Gastroesophageal sphincter (tissue), 4 donors: ENCODE measurements at regions not wholly inside any gene's neighbourhood (a gene's known extent, or its start where the extent isn't known, plus 50 kb on each side); places are given as distances from the start of the nearest gene placed in this dataset.

Experiments used
- ATAC-seq: fragments of 150-250 bp; one replicate; pipeline ENCODE4 v1.9.1; 2016; ENCODE audit warnings: mild to moderate bottlenecking, moderate library complexity
- H3K27ac ChIP-seq, 4 donors: fragments of 200-600 bp; sonication (generic) in 3 of 4; 1 replicate in 3 of 4; 2 replicates in 1 of 4; pipeline ENCODE4 v1.5.1; 2016 to 2019
- H3K27me3 ChIP-seq: fragments of 200-600 bp; sonication (generic); one replicate; pipeline ENCODE4 v1.5.1; 2019
- H3K36me3 ChIP-seq, 2 donors: fragments of 200-600 bp; sonication (generic); one replicate each; pipeline ENCODE4 v1.5.1; 2019; ENCODE audit warnings: control low read depth in 1 of 2
- H3K4me1 ChIP-seq, 3 donors: fragments of 200-600 bp; sonication (generic); 1 replicate in 2 of 3; 2 replicates in 1 of 3; pipeline ENCODE4 v1.5.1; 2016 to 2019; ENCODE audit warnings: control low read depth in 2 of 3
- H3K4me3 ChIP-seq, 2 donors: fragments of 200-600 bp; sonication (generic); one replicate each; pipeline ENCODE4 v1.5.1; 2019; ENCODE audit warnings: mild to moderate bottlenecking in 1 of 2, moderate library complexity in 1 of 2
- H3K9me3 ChIP-seq, 3 donors: fragments of 200-600 bp; sonication (generic); one replicate each; pipeline ENCODE4 v1.5.1; 2017 to 2019; ENCODE audit warnings: control low read depth in 2 of 3
- CTCF ChIP-seq, 4 experiments: fragments of 200-600 bp in 2 of 4; fragments of 450-650 bp in 2 of 4; sonication (generic) in 1 of 4; IDR thresholded peaks; one replicate each; pipeline ENCODE4 v1.5.1; 2017 to 2019; ENCODE audit warnings: antibody characterized with exemption in 4 of 4, mild to moderate bottlenecking in 2 of 4, moderate library complexity in 2 of 4
- EP300 ChIP-seq: sonication (generic); formaldehyde crosslinking; IDR thresholded peaks from one replicate; pipeline ENCODE4 v1.6.1; 2017; ENCODE audit warnings: antibody characterized with exemption, mild to moderate bottlenecking
- POLR2A ChIP-seq, 2 donors: fragments of 450-650 bp; IDR thresholded peaks; one replicate each; pipeline ENCODE4 v1.6.1; 2017; ENCODE audit warnings: antibody characterized with exemption in 2 of 2, mild to moderate bottlenecking in 2 of 2, moderate library complexity in 1 of 2
- POLR2AphosphoS5 ChIP-seq: sonication (generic); formaldehyde crosslinking; IDR thresholded peaks from one replicate; pipeline ENCODE4 v1.6.1; 2017; ENCODE audit warnings: antibody characterized with exemption
- WGBS, 2 donors: methylation state at CpG; one replicate each; pipeline ENCODE4 v1.1.5; 2018; ENCODE audit warnings: low coverage in 1 of 2; 5-methylcytosine and 5-hydroxymethylcytosine counted together

GRCh38 chr7:82562716-82563404 is 119.3 kb upstream of the CACNA2D1 start:
- no peaks in the 10 kb centered on the region for H3K9me3 ChIP-seq
- no peak overlapping the region for H3K27ac ChIP-seq
- no peaks in the 10 kb centered on the region for H3K36me3 ChIP-seq
- no peak overlapping the region for H3K4me3 ChIP-seq
- 82 to 91% methylated on average over 2 of the region's 2 CpGs for WGBS, 2 donors
- no peak for TF ChIP-seq POLR2AphosphoS5
- no peak for TF ChIP-seq EP300
- TF ChIP-seq CTCF (IDR thresholded peaks at IDR 0.05) = no peak
- no peak for TF ChIP-seq POLR2A (IDR thresholded peaks at IDR 0.05)
- H3K27me3 ChIP-seq = no peaks in the 10 kb centered on the region
- H3K4me1 ChIP-seq = peaks cover 2 to 18% (median 9%) of the 10 kb centered on the region in 3 donors
- ATAC-seq = no peak

- ATAC-seq = no peak
- H3K9me3 ChIP-seq = peaks cover 0 to 12% (median 0%) of the 10 kb centered on the region in 3 donors
- TF ChIP-seq EP300 (no peak), POLR2AphosphoS5 (no peak), CTCF (IDR thresholded peaks at IDR 0.05) (no peak), POLR2A (IDR thresholded peaks at IDR 0.05) (no peak)
- WGBS, 2 donors = 13 to 16% methylated on average over 7 of the region's 7 CpGs
- H3K4me1 ChIP-seq = peaks cover 0 to 7% (median 4%) of the 10 kb centered on the region in 3 donors
- H3K36me3 ChIP-seq = no peaks in the 10 kb centered on the region
- no peak overlapping the region for H3K4me3 ChIP-seq
- no peaks in the 10 kb centered on the region for H3K27me3 ChIP-seq
- no peak overlapping the region for H3K27ac ChIP-seq
These were observed 115.7 kb upstream of the CACNA2D1 start for GRCh38 chr7:82559193-82559805.

GRCh38 chr7:82549616-82550285 is 106.2 kb upstream of the CACNA2D1 start:
- no peak for TF ChIP-seq CTCF (IDR thresholded peaks at IDR 0.05)
- no peak for TF ChIP-seq POLR2AphosphoS5
- TF ChIP-seq EP300 = no peak
- TF ChIP-seq POLR2A (IDR thresholded peaks at IDR 0.05) = no peak
- H3K27me3 ChIP-seq = no peaks in the 10 kb centered on the region
- no peaks in the 10 kb centered on the region for H3K4me1 ChIP-seq
- peaks cover 0 to 2% (median 0%) of the 10 kb centered on the region in 3 donors for H3K9me3 ChIP-seq
- no peak overlapping the region for H3K4me3 ChIP-seq
- H3K36me3 ChIP-seq = no peaks in the 10 kb centered on the region
- WGBS, 2 donors = 74 to 82% methylated on average over 2 to 5 of the region's 6 CpGs
- H3K27ac ChIP-seq = no peak overlapping the region
- no peak for ATAC-seq

DNA sequence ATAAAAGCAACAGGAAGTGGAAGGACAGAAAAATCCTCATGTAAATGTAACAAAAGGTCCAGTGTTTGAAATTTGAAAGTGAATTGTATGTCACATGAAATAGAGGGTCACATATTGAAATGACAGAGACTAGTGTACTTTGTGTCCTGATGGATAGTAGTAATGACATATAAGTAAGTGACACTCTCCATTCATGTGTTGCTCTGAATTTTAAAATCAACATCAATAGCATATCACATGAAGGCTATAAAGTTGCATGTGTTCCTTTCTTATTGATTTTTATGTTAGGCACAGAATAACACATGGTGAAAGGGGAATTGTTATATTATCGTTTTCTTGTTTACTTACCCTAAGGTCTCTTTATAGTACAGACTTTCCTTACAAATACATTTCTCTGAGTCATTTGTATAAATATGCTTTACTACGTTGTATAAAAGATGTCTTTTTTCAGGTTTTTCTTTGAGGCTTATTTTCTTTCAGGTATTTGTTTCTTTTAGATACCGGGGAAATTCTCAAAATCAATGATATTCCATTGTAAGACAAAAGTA is 104.6 kb upstream of the CACNA2D1 start:
- Histone ChIP-seq H3K36me3 (no peaks in the 10 kb centered on the region), H3K27ac (no peak overlapping the region), H3K4me3 (no peak overlapping the region), H3K9me3 (no peaks in the 10 kb centered on the region), H3K4me1 (no peaks in the 10 kb centered on the region), H3K27me3 (no peaks in the 10 kb centered on the region)
- TF ChIP-seq POLR2AphosphoS5 (no peak), EP300 (no peak), CTCF (IDR thresholded peaks at IDR 0.05) (no peak), POLR2A (IDR thresholded peaks at IDR 0.05) (no peak)
- no peak for ATAC-seq
- 71 to 80% methylated on average over 3 of the region's 3 CpGs for WGBS, 2 donors
